Endothelial cell (in vitro differentiated cells): ENCODE measurements at regions not wholly inside any gene's neighbourhood (a gene's known extent, or its start where the extent isn't known, plus 50 kb on each side); places are given as distances from the start of the nearest gene placed in this dataset.

Experiments
- DNase-seq: peaks from one replicate; pipeline ENCODE4 v3.0.0; 2021; ENCODE audit warnings: low spot score
- H3K27ac Mint-ChIP-seq: one replicate; pipeline ENCODE4 v1.8.0; 2021; ENCODE audit warnings: mixed read lengths, inconsistent platforms; ENCODE audit not compliant: unreplicated experiment
- H3K27me3 Mint-ChIP-seq: one replicate; pipeline ENCODE4 v1.8.0; 2021; ENCODE audit warnings: mild to moderate bottlenecking, moderate library complexity, mixed read lengths, inconsistent platforms; ENCODE audit not compliant: unreplicated experiment
- H3K36me3 Mint-ChIP-seq: one replicate; pipeline ENCODE4 v1.8.0; 2021; ENCODE audit warnings: mild to moderate bottlenecking, low read depth, mixed read lengths, inconsistent platforms; ENCODE audit not compliant: unreplicated experiment
- H3K4me1 Mint-ChIP-seq: one replicate; pipeline ENCODE4 v1.8.0; 2021; ENCODE audit warnings: mild to moderate bottlenecking, mixed read lengths, inconsistent platforms; ENCODE audit not compliant: unreplicated experiment
- H3K4me3 Mint-ChIP-seq: one replicate; pipeline ENCODE4 v1.8.0; 2021; ENCODE audit warnings: mild to moderate bottlenecking, mixed read lengths, inconsistent platforms; ENCODE audit not compliant: unreplicated experiment
- H3K9me3 Mint-ChIP-seq: one replicate; pipeline ENCODE4 v1.8.0; 2021; ENCODE audit warnings: mixed read lengths, inconsistent platforms; ENCODE audit not compliant: unreplicated experiment
- TF ChIP-seq, protein P1 (sequence below): fragments of 200-600 bp; sonication (generic); IDR thresholded peaks from one replicate; pipeline ENCODE4 v1.5.0; 2021; ENCODE audit warnings: antibody characterized with exemption; ENCODE audit not compliant: unreplicated experiment

DNA sequence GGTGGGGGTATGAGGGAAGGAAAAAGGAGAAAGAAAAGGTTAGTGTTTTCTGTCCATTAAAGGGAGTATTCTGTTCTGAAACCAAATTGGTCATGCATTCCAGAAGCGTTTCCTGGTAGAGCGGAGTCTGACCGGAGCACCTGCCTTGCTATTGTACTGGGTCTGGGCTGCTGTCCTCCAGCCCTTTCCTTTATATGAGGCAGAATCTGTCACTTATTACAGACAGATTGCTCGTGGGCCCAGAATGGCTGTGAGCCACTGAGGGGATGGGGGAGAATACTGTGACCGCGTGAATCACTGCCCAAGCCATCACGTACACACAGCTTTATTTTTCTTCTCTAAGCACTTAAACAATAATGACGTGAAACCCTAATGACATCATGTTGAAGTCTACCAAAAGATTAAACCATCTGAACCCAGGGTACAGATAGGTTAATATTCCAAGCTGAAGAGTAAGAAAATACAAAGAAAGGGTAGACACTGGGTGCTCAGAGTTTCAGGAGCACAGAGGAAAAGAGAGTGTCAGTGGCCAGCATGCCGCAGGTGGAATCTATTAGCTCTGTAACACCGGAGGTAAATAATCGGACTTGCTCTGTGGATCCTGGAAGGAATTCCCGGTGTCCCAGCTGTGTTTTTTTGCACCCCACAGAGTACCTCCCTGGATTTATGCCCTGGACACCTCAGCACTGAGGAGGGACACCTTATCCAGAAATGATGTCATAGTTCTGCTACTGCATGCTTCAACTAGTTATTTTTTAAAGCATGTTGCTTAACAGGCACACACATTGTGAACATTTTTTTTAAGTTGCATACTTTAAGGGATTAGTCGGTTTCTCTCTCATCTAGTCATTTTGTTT lies 573.3 kb downstream of the PKHD1 start:
- no peak for DNase-seq
- H3K4me1 Mint-ChIP-seq = no peaks in the 10 kb centered on the region
- H3K27ac Mint-ChIP-seq = no peak overlapping the region

DNA sequence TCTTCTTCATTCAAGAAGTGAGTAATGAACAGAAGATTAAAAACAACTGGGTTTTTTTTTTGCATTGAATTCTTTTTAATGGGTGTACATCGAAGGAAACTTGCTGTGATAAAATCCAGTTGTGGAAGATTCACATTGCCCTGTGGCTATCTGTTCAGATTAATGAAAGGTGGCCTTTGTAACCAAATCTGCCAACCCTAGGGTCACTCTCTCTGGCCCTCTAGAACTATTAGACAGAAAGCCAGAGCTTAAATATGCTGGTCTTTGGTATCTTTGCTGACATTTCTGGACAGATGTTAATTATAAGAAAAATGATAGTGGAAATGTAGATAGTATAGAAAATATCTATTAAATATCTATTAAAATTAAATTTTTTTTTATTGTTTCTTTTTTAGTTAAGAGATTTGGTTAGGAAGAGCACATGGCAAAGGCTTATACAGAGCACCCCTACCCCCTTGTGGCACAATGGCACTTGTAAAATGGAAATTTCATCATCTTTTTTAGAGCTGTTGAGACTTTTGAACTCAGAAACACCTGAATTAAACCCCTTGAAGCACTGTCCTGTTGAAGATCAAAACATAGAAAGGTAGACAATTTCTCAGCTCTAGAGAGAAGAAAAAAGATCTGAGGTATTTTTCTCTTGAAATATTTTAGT lies 572.5 kb downstream of the PKHD1 start:
- no peaks in the 10 kb centered on the region for H3K36me3 Mint-ChIP-seq
- no peak for DNase-seq
- H3K4me1 Mint-ChIP-seq = no peaks in the 10 kb centered on the region
- no peaks in the 10 kb centered on the region for H3K27me3 Mint-ChIP-seq
- TF ChIP-seq, protein P1, sequence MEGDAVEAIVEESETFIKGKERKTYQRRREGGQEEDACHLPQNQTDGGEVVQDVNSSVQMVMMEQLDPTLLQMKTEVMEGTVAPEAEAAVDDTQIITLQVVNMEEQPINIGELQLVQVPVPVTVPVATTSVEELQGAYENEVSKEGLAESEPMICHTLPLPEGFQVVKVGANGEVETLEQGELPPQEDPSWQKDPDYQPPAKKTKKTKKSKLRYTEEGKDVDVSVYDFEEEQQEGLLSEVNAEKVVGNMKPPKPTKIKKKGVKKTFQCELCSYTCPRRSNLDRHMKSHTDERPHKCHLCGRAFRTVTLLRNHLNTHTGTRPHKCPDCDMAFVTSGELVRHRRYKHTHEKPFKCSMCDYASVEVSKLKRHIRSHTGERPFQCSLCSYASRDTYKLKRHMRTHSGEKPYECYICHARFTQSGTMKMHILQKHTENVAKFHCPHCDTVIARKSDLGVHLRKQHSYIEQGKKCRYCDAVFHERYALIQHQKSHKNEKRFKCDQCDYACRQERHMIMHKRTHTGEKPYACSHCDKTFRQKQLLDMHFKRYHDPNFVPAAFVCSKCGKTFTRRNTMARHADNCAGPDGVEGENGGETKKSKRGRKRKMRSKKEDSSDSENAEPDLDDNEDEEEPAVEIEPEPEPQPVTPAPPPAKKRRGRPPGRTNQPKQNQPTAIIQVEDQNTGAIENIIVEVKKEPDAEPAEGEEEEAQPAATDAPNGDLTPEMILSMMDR = no peak
- H3K27ac Mint-ChIP-seq = no peak overlapping the region
- H3K9me3 Mint-ChIP-seq = no peaks in the 10 kb centered on the region
- H3K4me3 Mint-ChIP-seq = no peak overlapping the region

More for the DNA sequence above, 573.3 kb downstream of the PKHD1 start:
- Mint-ChIP-seq H3K36me3 (no peaks in the 10 kb centered on the region), H3K4me3 (no peak overlapping the region), H3K9me3 (no peaks in the 10 kb centered on the region), H3K27me3 (no peaks in the 10 kb centered on the region)
- TF ChIP-seq, protein P1 = no peak

DNA sequence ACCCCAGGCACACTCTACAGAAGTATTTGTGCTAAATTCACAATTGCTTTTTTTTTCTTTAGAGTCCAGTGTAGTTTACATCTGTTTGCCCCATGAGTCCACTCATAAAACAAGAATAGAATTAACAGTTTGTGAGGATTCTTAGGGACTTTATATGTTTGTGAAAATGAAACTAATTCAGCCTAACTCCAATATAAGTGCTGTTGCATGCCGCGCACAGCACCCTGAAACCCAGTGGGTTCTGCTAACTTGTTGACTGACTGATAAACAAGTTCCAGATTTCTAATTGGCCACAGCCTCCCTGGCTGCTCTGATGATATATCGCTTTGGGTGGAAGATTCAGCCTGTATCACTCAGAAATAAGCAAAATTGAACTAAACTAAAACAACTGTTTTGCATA lies 561.4 kb downstream of the PKHD1 start:
- Mint-ChIP-seq H3K9me3 (no peaks in the 10 kb centered on the region), H3K27me3 (no peaks in the 10 kb centered on the region), H3K27ac (no peak overlapping the region), H3K4me3 (no peak overlapping the region), H3K4me1 (no peaks in the 10 kb centered on the region), H3K36me3 (no peaks in the 10 kb centered on the region)
- TF ChIP-seq, protein P1 = no peak
- DNase-seq = no peak

DNA sequence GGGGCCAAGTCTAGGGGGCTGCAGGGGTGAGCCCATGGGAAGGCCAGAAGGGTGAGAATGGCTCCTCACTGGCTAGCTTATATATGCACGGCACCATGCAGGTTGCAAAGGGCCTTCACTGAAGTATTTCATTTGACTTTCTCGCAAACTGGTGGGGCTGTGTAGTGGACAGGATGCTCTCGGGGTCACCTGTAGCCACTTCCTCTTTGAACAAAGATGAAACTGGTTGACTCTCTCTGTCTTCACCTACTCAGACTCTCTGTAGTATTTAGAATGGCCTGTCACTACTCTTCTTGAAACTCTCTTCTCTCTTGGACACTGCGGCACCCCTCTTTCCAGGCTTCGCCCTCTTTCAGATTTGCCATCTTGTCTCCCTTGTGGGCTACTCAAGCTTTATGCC lies 560.5 kb downstream of the PKHD1 start:
- H3K27ac Mint-ChIP-seq = no peak overlapping the region

More for the DNA sequence above, 560.5 kb downstream of the PKHD1 start:
- H3K27me3 Mint-ChIP-seq = no peaks in the 10 kb centered on the region
- DNase-seq = no peak
- no peaks in the 10 kb centered on the region for H3K9me3 Mint-ChIP-seq
- no peaks in the 10 kb centered on the region for H3K36me3 Mint-ChIP-seq
- TF ChIP-seq, protein P1 = no peak
- no peak overlapping the region for H3K4me3 Mint-ChIP-seq
- H3K4me1 Mint-ChIP-seq = peaks cover 4% of the 10 kb centered on the region
